H1 (cell line): ENCODE measurements at regions not wholly inside any gene's neighbourhood (a gene's known extent, or its start where the extent isn't known, plus 50 kb on each side); places are given as distances from the start of the nearest gene placed in this dataset.

ENCODE experiments used
- CTCF ChIP-seq, 3 experiments: IDR thresholded peaks; 1 replicate in 2 of 3; 2 replicates in 1 of 3; pipeline versions ENCODE4 v1.5.1 to v1.6.1; 2011; ENCODE audit warnings: low read length in 3 of 3, mild to moderate bottlenecking in 3 of 3, inconsistent platforms in 2 of 3, low read depth in 1 of 3, moderate library complexity in 1 of 3; ENCODE audit not compliant: insufficient read depth in 1 of 3; ENCODE audit errors: control extremely low read depth in 1 of 3
- GTF2F1 ChIP-seq: IDR thresholded peaks from 2 replicates; pipeline ENCODE4 v1.6.1; 2012; ENCODE audit warnings: low read depth, low read length, improper control_type of control experiment, borderline replicate concordance
- JUN ChIP-seq: IDR thresholded peaks from 2 replicates; pipeline ENCODE4 v1.6.1; 2011; ENCODE audit warnings: low read depth, mild to moderate bottlenecking, improper control_type of control experiment, low read length
- NRF1 ChIP-seq: IDR thresholded peaks from 2 replicates; pipeline ENCODE4 v1.6.1; 2011; ENCODE audit warnings: mild to moderate bottlenecking, low read depth, low read length, improper control_type of control experiment
- POLR2A ChIP-seq, 2 experiments: IDR thresholded peaks; 1 replicate in 1 of 2; 2 replicates in 1 of 2; pipeline ENCODE4 v1.6.1; 2011; ENCODE audit warnings: low read depth in 2 of 2, low read length in 2 of 2, mild to moderate bottlenecking in 2 of 2; ENCODE audit errors: control extremely low read depth in 1 of 2
- RFX5 ChIP-seq: IDR thresholded peaks from 2 replicates; pipeline ENCODE4 v1.6.1; 2011; ENCODE audit warnings: low read depth, low read length, improper control_type of control experiment, borderline replicate concordance
- SP1 ChIP-seq: IDR thresholded peaks from 2 replicates; pipeline ENCODE4 v1.6.1; 2011; ENCODE audit warnings: low read depth, low read length

- no peak for TF ChIP-seq POLR2A (IDR thresholded peaks at IDR 0.05; ENCODE audit: control extremely low read depth in 1 of 2, low read depth in 2 of 2, low read length in 2 of 2)
- TF ChIP-seq RFX5: no peak
- no peak for TF ChIP-seq JUN
- no peak for TF ChIP-seq GTF2F1
- TF ChIP-seq CTCF (IDR thresholded peaks at IDR 0.05; ENCODE audit: control extremely low read depth in 1 of 3, insufficient read depth in 1 of 3, low read depth in 1 of 3, low read length in 3 of 3): no peak
- TF ChIP-seq SP1: no peak
- TF ChIP-seq NRF1: no peak
Observed at GRCh38 chr13:106794117-106794516, 226.2 kb upstream of the ARGLU1 start.
